Activated T-helper 1 cell treated with anti-CD3 and anti-CD28 coated beads, Interleukin-12 subunit alpha, Interleukin-12 subunit beta, Interleukin-2, Interleukin-4 antibody, amounts not matched to agents 30 ng/mL and 10 ng/mL and 1 ng/mL, durations not matched to agents 14 hours and 24 hours and 36 hours (primary cell): ENCODE measurements at regions not wholly inside any gene's neighbourhood (a gene's known extent, or its start where the extent isn't known, plus 50 kb on each side); places are given as distances from the start of the nearest gene placed in this dataset.

Source experiments
- DNase-seq: peaks from one replicate; pipeline ENCODE4 v3.0.0; 2021; ENCODE audit warnings: low spot score
- H3K27ac Mint-ChIP-seq: one replicate; pipeline ENCODE4 v1.8.0; 2021; ENCODE audit warnings: mild to moderate bottlenecking, mixed read lengths
- H3K27me3 Mint-ChIP-seq: one replicate; pipeline ENCODE4 v1.8.0; 2022; ENCODE audit warnings: mild to moderate bottlenecking, moderate library complexity, mixed read lengths; ENCODE audit not compliant: insufficient read depth
- H3K36me3 Mint-ChIP-seq: one replicate; pipeline ENCODE4 v1.8.0; 2021; ENCODE audit warnings: low read depth, mixed read lengths
- H3K4me1 Mint-ChIP-seq: one replicate; pipeline ENCODE4 v1.8.0; 2021; ENCODE audit warnings: low read depth, mixed read lengths
- H3K4me3 Mint-ChIP-seq: one replicate; pipeline ENCODE4 v1.8.0; 2021; ENCODE audit warnings: mild to moderate bottlenecking, moderate library complexity, mixed read lengths
- H3K9me3 Mint-ChIP-seq: one replicate; pipeline ENCODE4 v1.8.0; 2021; ENCODE audit warnings: mixed read lengths
- intact Hi-C: fragments of 100-400 bp; cut with micrococcal nuclease; formaldehyde crosslinking; loops from one replicate; pipeline ENCODE4 v1.15.1; 2024

- Mint-ChIP-seq H3K9me3 (peaks cover 4% of the 10 kb centered on the region), H3K4me3 (no peak overlapping the region), H3K36me3 (no peaks in the 10 kb centered on the region), H3K4me1 (no peaks in the 10 kb centered on the region), H3K27ac (no peak overlapping the region), H3K27me3 (no peaks in the 10 kb centered on the region)
- DNase-seq, result no peak
- intact Hi-C loops, result no loop called here
Observed at GRCh38 chr7:41085244-41085643, 617.6 kb downstream of the INHBA start.

GRCh38 chr7:41084381-41084780, 618.5 kb downstream of the INHBA start:
- Mint-ChIP-seq H3K27ac (no peak overlapping the region), H3K4me3 (no peak overlapping the region), H3K36me3 (no peaks in the 10 kb centered on the region), H3K9me3 (peaks cover 1% of the 10 kb centered on the region), H3K4me1 (no peaks in the 10 kb centered on the region), H3K27me3 (no peaks in the 10 kb centered on the region)
- DNase-seq, result no peak
- intact Hi-C loops, result no loop called here

- intact Hi-C loops, result no loop called here
- no peak overlapping the region for H3K4me3 Mint-ChIP-seq
- no peak overlapping the region for H3K27ac Mint-ChIP-seq
- H3K4me1 Mint-ChIP-seq, result no peaks in the 10 kb centered on the region
- H3K27me3 Mint-ChIP-seq, result no peaks in the 10 kb centered on the region
- no peaks in the 10 kb centered on the region for H3K36me3 Mint-ChIP-seq
- no peaks in the 10 kb centered on the region for H3K9me3 Mint-ChIP-seq
- DNase-seq, result no peak
Observed at GRCh38 chr7:41069635-41070034, 633.3 kb downstream of the INHBA start.

- H3K27ac Mint-ChIP-seq, result no peak overlapping the region
- no peaks in the 10 kb centered on the region for H3K36me3 Mint-ChIP-seq
- H3K9me3 Mint-ChIP-seq, result no peaks in the 10 kb centered on the region
Observed at GRCh38 chr7:41067576-41067975, 635.3 kb downstream of the INHBA start.

GRCh38 chr7:41065663-41066062, 637.2 kb downstream of the INHBA start:
- Mint-ChIP-seq H3K9me3 (no peaks in the 10 kb centered on the region), H3K36me3 (no peaks in the 10 kb centered on the region), H3K27ac (no peak overlapping the region), H3K4me1 (no peaks in the 10 kb centered on the region), H3K4me3 (no peak overlapping the region), H3K27me3 (no peaks in the 10 kb centered on the region)
- DNase-seq, result no peak
- intact Hi-C loops, result no loop called here

More at GRCh38 chr7:41067576-41067975, 635.3 kb downstream of the INHBA start:
- Mint-ChIP-seq H3K27me3 (no peaks in the 10 kb centered on the region), H3K4me3 (no peak overlapping the region), H3K4me1 (no peaks in the 10 kb centered on the region)
- no peak for DNase-seq
- intact Hi-C loops, result no loop called here

DNA sequence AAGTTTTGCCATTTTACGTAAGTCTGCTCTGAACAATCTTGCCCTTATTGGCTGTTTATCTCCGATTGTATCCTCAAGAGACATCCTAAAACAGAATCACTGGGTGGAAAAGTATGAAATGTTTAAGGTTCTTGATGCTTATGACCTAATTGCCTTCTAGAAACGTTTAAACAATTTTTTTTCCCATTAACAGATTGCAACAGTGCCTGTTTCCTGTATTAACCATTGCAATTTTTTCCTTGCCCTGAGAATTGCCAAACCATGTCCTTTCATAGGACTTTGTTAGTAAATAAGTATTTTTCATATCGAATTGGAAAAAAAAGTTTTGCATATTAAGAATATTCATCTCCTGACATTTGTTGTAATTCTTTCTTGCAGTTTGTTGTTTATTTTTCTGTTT, 639.8 kb downstream of the INHBA start:
- DNase-seq, result no peak
- H3K27ac Mint-ChIP-seq, result no peak overlapping the region
- H3K9me3 Mint-ChIP-seq, result peaks cover 2% of the 10 kb centered on the region
- no peaks in the 10 kb centered on the region for H3K4me1 Mint-ChIP-seq
- no peaks in the 10 kb centered on the region for H3K36me3 Mint-ChIP-seq
- intact Hi-C loops, result no loop called here
- no peak overlapping the region for H3K4me3 Mint-ChIP-seq
- no peaks in the 10 kb centered on the region for H3K27me3 Mint-ChIP-seq

- H3K4me1 Mint-ChIP-seq, result no peaks in the 10 kb centered on the region
- no peaks in the 10 kb centered on the region for H3K36me3 Mint-ChIP-seq
- peaks cover 21% of the 10 kb centered on the region for H3K9me3 Mint-ChIP-seq
- H3K4me3 Mint-ChIP-seq, result no peak overlapping the region
- H3K27me3 Mint-ChIP-seq, result no peaks in the 10 kb centered on the region
- DNase-seq, result no peak
- H3K27ac Mint-ChIP-seq, result no peak overlapping the region
- intact Hi-C loops, result no loop called here
Observed at GRCh38 chr7:41060796-41061195, 642.1 kb downstream of the INHBA start.

- intact Hi-C loops, result no loop called here
- H3K27ac Mint-ChIP-seq, result no peak overlapping the region
- H3K27me3 Mint-ChIP-seq, result no peaks in the 10 kb centered on the region
- H3K4me3 Mint-ChIP-seq, result no peak overlapping the region
- peaks cover 27% of the 10 kb centered on the region for H3K9me3 Mint-ChIP-seq
- no peaks in the 10 kb centered on the region for H3K4me1 Mint-ChIP-seq
- no peak for DNase-seq
- no peaks in the 10 kb centered on the region for H3K36me3 Mint-ChIP-seq
Observed at GRCh38 chr7:41059796-41060195, 643.1 kb downstream of the INHBA start.

DNA sequence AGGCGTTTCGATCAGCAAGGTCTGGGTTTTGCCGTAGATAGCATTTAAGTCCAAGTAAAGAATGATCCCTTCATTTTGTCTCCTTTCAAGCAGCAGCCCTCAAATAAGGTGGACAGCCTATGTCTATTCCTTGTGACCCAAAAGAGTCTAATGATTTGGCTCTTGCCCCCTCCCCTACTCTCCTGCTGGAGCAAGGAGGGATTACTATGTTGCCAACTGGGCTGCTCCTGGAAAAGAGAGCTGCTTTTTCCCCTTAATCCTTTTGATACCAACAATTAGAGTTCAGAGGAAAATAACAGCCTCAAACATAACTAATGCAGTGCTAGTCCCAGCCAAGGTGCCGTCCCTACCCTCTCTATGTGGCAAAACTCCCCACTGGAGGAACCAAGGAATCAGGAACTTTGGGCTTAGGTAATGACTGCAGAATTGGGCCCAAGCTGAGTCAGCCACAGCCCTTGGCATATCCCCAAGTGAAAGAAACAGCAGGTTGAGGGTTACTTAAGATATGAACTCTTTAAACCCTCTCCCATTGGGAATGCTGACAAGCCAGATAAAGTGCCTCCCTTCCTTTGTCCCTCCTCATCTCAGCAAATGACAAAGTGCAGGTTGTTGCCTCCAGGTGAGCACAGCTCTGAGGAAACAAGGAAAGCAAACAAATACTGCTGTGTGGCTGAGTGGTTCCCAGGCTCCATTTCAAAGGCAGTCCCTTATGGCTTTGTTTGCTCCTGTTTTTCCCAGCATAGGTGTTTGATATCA, 643.7 kb downstream of the INHBA start:
- no peak for DNase-seq
- Mint-ChIP-seq H3K4me1 (no peaks in the 10 kb centered on the region), H3K27me3 (no peaks in the 10 kb centered on the region), H3K27ac (no peak overlapping the region), H3K4me3 (no peak overlapping the region), H3K9me3 (peaks cover 30% of the 10 kb centered on the region), H3K36me3 (no peaks in the 10 kb centered on the region)
- intact Hi-C loops, result no loop called here

DNA sequence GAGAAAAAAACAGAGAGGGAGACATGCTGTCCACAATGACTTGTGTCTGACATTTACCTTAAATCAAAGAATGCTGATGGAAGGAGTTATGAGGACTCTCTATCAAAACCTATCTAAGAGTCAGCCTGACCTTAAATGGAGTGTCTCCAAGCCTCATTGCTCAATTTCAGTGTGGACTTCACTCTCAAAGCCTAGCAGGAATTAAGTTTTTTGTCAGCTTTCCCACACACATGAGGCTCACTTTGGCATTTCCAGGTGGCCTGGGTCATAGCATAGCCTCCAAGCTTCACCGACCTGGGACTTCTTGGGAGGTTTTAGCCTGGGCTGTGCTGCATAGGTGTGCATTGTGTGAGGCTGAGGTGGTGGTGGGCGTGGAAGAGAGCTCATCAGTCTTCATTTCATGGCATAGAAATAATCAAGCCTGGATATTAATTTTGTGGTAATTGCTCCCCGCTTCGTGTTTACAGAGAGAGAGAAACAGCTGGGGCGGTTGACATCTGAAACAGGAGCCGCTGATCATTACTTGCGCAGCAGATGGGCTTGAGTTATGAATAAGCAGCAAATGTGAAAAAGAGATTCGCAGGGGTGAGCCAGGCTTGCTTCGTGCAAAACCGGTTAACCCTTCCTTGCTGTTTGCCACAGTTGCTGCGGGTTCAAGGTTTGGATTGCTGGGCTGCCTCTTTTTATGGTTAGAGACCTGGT, 647.8 kb downstream of the INHBA start:
- intact Hi-C loops, result no loop called here
- Mint-ChIP-seq H3K27ac (no peak overlapping the region), H3K4me1 (no peaks in the 10 kb centered on the region), H3K4me3 (no peak overlapping the region), H3K36me3 (no peaks in the 10 kb centered on the region), H3K27me3 (no peaks in the 10 kb centered on the region), H3K9me3 (peaks cover 38% of the 10 kb centered on the region)
- no peak for DNase-seq

DNA sequence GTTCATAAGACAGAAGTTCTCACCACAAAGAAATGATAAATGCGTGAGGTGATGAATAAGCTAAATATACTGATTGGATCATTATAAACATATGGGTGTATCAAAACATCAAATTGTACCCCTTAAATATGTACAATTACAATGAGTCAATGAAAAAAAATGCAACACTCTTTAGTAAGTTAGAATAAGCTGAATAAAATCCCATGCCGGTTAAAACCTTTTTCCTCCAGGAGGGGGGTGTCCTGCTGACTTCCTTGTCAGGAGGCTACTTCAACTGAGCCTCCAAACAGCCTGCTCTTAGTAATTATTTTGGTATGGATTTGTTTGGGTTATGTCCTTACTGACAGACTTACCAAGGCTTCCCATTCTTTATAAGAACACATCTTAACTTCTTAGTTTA, 649.1 kb downstream of the INHBA start:
- Mint-ChIP-seq H3K4me1 (no peaks in the 10 kb centered on the region), H3K27ac (no peak overlapping the region), H3K27me3 (no peaks in the 10 kb centered on the region), H3K4me3 (no peak overlapping the region), H3K9me3 (peaks cover 38% of the 10 kb centered on the region), H3K36me3 (no peaks in the 10 kb centered on the region)
- no peak for DNase-seq
- intact Hi-C loops, result no loop called here

GRCh38 chr7:41052736-41053135, 650.2 kb downstream of the INHBA start:
- intact Hi-C loops, result no loop called here
- Mint-ChIP-seq H3K27ac (no peak overlapping the region), H3K9me3 (peaks cover 32% of the 10 kb centered on the region), H3K4me1 (no peaks in the 10 kb centered on the region), H3K27me3 (no peaks in the 10 kb centered on the region), H3K36me3 (no peaks in the 10 kb centered on the region), H3K4me3 (no peak overlapping the region)
- no peak for DNase-seq

DNA sequence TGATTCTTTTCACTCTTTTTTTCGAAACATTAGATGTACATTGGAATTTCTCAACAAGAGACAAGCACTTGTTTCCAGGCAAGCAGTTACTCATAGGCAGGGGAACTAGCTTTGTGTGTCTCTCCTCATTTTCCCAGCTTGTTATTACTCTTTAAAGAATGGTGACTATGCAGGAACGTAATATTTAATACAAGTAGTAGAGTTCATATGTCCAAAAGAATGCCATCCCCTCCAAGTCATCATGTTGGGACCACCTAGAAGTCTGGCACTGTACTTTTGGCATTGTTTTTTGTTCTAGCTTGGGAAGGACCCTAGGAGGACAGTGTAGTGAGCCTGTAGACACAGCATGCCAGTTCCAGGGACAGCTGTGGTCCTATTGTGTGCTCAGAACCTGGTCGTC, 650.7 kb downstream of the INHBA start:
- peaks cover 27% of the 10 kb centered on the region for H3K9me3 Mint-ChIP-seq
- no peaks in the 10 kb centered on the region for H3K27me3 Mint-ChIP-seq
- no peak for DNase-seq
- intact Hi-C loops, result no loop called here
- H3K27ac Mint-ChIP-seq, result no peak overlapping the region
- no peaks in the 10 kb centered on the region for H3K4me1 Mint-ChIP-seq
- no peaks in the 10 kb centered on the region for H3K36me3 Mint-ChIP-seq
- no peak overlapping the region for H3K4me3 Mint-ChIP-seq
